ENCODE measurements at regions not wholly inside any gene's neighbourhood (a gene's known extent, or its start where the extent isn't known, plus 50 kb on each side); places are given as distances from the start of the nearest gene placed in this dataset.
"Not testable (repeated sequence)": the region's sequence is repeated elsewhere in the genome, so short reads cannot be mapped to it uniquely, and the experiment has no call there.

- peaks cover 27 to 34% (median 31%) of the 10 kb centered on the region in 6 donors for H3K4me1 ChIP-seq
- H3K9me3 ChIP-seq; H3K27me3 ChIP-seq (replicated peaks in 1 of 7); intact Hi-C loops (cut with DNase I; ENCODE audit: low total_unique reads); H3K4me3 ChIP-seq; H3K27ac ChIP-seq; DNase-seq: not testable (repeated sequence)
- peaks cover 0 to 17% (median 2%) of the 10 kb centered on the region in 6 donors for H3K36me3 ChIP-seq
- WGBS, 5 donors: no CpG with 5 or more reads among the region's 53 CpGs
Observed at GRCh38 chr1:149841597-149842238, 57.6 kb upstream of the BOLA1 start.

DNA sequence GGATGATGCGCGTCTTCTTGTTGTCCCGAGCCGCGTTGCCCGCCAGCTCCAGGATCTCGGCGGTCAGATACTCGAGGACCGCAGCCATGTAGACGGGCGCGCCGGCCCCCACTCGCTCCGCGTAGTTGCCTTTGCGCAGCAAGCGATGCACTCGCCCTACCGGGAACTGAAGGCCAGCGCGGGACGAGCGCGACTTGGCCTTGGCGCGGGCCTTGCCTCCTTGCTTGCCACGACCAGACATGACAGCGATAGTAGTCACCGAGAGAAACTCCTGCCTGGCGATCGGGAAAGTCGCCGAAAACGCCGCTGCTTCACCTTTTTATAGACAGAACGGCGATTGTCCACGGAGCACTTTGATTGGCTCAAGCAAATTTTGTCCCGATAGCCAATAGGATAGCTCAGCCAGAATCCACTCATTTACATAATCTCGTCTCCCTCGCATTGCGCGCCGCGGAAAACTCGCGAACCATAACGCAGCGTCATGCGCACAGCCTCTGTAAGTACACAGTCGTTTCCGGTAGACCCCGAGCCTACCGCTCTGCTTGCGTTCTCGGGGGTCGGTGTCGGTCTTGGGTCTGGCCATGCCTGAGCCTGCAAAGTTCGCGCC is 56.8 kb upstream of the BOLA1 start:
- H3K4me3 ChIP-seq; H3K27me3 ChIP-seq (replicated peaks in 1 of 7); H3K27ac ChIP-seq; DNase-seq; intact Hi-C loops (cut with DNase I; ENCODE audit: low total_unique reads); H3K9me3 ChIP-seq: not testable (repeated sequence)
- Histone ChIP-seq H3K36me3 (peaks cover 0 to 26% (median 2%) of the 10 kb centered on the region in 6 donors), H3K4me1 (peaks cover 30 to 42% (median 38%) of the 10 kb centered on the region in 6 donors)
- WGBS, 5 donors: no CpG with 5 or more reads among the region's 62 CpGs

- Histone ChIP-seq H3K27me3 (replicated peaks in 1 of 7) (no peaks in the 10 kb centered on the region), H3K4me3 (peak overlapping the region; percentile 35 to 70 (median 44)), H3K4me1 (peaks cover 40 to 52% (median 48%) of the 10 kb centered on the region in 6 donors), H3K9me3 (no peaks in the 10 kb centered on the region), H3K27ac (peak overlapping the region; percentile 88 to 96 (median 92)), H3K36me3 (peaks cover 0 to 28% (median 2%) of the 10 kb centered on the region in 6 donors)
- TF ChIP-seq POLR2AphosphoS5 (IDR thresholded peaks at IDR 0.05) (peak; percentile 56 to 80 (median 60)), CTCF (IDR thresholded peaks at IDR 0.05 in 8 of 11, conservative IDR thresholded peaks at IDR 0.05 in 3 of 11) (no peak), POLR2A (IDR thresholded peaks at IDR 0.05) (peak in 1 of 3 donors; percentile 32)
- peak; percentile 41 for DNase-seq
- WGBS, 5 donors: 1 to 2% (median 2%) methylated on average over 9 to 16 of the region's 16 CpGs
- intact Hi-C loops (cut with DNase I; ENCODE audit: low total_unique reads): no loop called here
Observed at GRCh38 chr1:149843431-149844041, 55.8 kb upstream of the BOLA1 start.

- peak overlapping the region; percentile 35 to 70 (median 44) for H3K4me3 ChIP-seq
- DNase-seq: no peak
- no peaks in the 10 kb centered on the region for H3K27me3 ChIP-seq (replicated peaks in 1 of 7)
- TF ChIP-seq CTCF (IDR thresholded peaks at IDR 0.05 in 8 of 11, conservative IDR thresholded peaks at IDR 0.05 in 3 of 11): no peak
- no peak for TF ChIP-seq POLR2AphosphoS5 (IDR thresholded peaks at IDR 0.05)
- no peak for TF ChIP-seq POLR2A (IDR thresholded peaks at IDR 0.05)
- intact Hi-C loops (cut with DNase I; ENCODE audit: low total_unique reads): no loop called here
- peaks cover 0 to 28% (median 2%) of the 10 kb centered on the region in 6 donors for H3K36me3 ChIP-seq
- H3K9me3 ChIP-seq: no peaks in the 10 kb centered on the region
- WGBS, 5 donors: 24 to 40% (median 34%) methylated on average over 3 of the region's 3 CpGs
- H3K4me1 ChIP-seq: peaks cover 46 to 58% (median 54%) of the 10 kb centered on the region in 6 donors
- H3K27ac ChIP-seq: peak overlapping the region; percentile 88 to 96 (median 92)
Observed at GRCh38 chr1:149844101-149844500, 55.3 kb upstream of the BOLA1 start.
